Esophagus muscularis mucosa (tissue), 4 donors: ENCODE measurements at regions not wholly inside any gene's neighbourhood (a gene's known extent, or its start where the extent isn't known, plus 50 kb on each side); places are given as distances from the start of the nearest gene placed in this dataset.
A peak's percentile ranks its signal among the peaks of the same experiment; 100 is the strongest.

Experiments used
- DNase-seq: peaks from one replicate; pipeline ENCODE4 v3.0.0-alpha.2; 2017; ENCODE audit errors: extremely low spot score
- H3K27ac ChIP-seq, 4 donors: fragments of 200-600 bp; sonication (generic); replicated peaks in 1 of 4; 1 replicate in 3 of 4; 2 replicates in 1 of 4; pipeline ENCODE4 v1.5.1; 2016 to 2019; ENCODE audit warnings: mild to moderate bottlenecking in 1 of 4
- H3K27me3 ChIP-seq, 4 donors: fragments of 200-600 bp; sonication (generic); one replicate each; pipeline versions ENCODE4 v1.5.1 to v1.6.0; 2016 to 2019
- H3K36me3 ChIP-seq, 4 donors: fragments of 200-600 bp; sonication (generic); one replicate each; pipeline ENCODE4 v1.5.1; 2016 to 2019
- H3K4me1 ChIP-seq, 4 donors: fragments of 200-600 bp; sonication (generic); one replicate each; pipeline ENCODE4 v1.5.1; 2016 to 2019
- H3K4me3 ChIP-seq, 4 donors: fragments of 200-600 bp; sonication (generic); 1 replicate in 2 of 4; 2 replicates in 2 of 4; pipeline ENCODE4 v1.5.1; 2016 to 2019; ENCODE audit warnings: mild to moderate bottlenecking in 4 of 4, moderate library complexity in 1 of 4
- H3K9me3 ChIP-seq, 4 donors: fragments of 200-600 bp; sonication (generic); 1 replicate in 3 of 4; 2 replicates in 1 of 4; pipeline ENCODE4 v1.5.1; 2016 to 2019
- EP300 ChIP-seq: sonication (generic); formaldehyde crosslinking; IDR thresholded peaks from one replicate; pipeline ENCODE4 v1.6.1; 2017; ENCODE audit warnings: antibody characterized with exemption
- POLR2A ChIP-seq: fragments of 450-650 bp; IDR thresholded peaks from one replicate; pipeline ENCODE4 v1.6.1; 2017; ENCODE audit warnings: antibody characterized with exemption, moderate library complexity, mild to moderate bottlenecking, low read depth
- POLR2AphosphoS5 ChIP-seq, 2 donors: sonication (generic); formaldehyde crosslinking; IDR thresholded peaks; one replicate each; pipeline ENCODE4 v1.6.1; 2017; ENCODE audit warnings: antibody characterized with exemption in 2 of 2
- WGBS: methylation state at CpG from one replicate; pipeline ENCODE4 v1.1.5; 2018; 5-methylcytosine and 5-hydroxymethylcytosine counted together
- intact Hi-C: fragments of 100-400 bp; cut with DNase I; formaldehyde crosslinking; loops from one replicate; pipeline ENCODE4 v1.15.1; 2023
- TF ChIP-seq, protein P1 (sequence below), 3 experiments: fragments of 200-600 bp in 2 of 3; fragments of 450-650 bp in 1 of 3; sonication (generic) in 2 of 3; IDR thresholded peaks; one replicate each; pipeline ENCODE4 v1.5.1; 2017 to 2019; ENCODE audit warnings: antibody characterized with exemption in 3 of 3, mild to moderate bottlenecking in 2 of 3, moderate library complexity in 1 of 3

DNA sequence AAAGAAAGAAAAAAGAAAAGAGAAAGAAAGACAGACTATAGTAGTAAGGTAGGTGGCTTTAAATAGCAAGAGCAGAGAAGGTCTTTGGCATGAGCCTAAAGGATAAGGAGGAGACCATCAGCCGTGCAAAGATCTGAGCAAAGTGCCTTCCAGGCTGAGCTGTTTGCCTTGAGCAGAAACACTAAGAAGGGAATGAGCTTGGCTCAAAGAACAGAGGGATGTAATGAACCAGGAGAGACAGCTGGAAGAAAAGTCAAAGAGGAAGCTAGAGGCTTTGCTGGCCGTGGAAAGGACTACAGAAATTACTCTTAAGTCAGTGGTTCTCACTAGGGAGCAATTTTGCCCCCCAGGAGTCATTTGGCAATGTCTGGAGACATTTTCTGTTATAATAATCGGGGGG lies 228.6 kb downstream of the FGFR2 start:
- TF ChIP-seq POLR2A (no peak), POLR2AphosphoS5 (IDR thresholded peaks at IDR 0.05) (no peak), EP300 (no peak)
- TF ChIP-seq, protein P1, sequence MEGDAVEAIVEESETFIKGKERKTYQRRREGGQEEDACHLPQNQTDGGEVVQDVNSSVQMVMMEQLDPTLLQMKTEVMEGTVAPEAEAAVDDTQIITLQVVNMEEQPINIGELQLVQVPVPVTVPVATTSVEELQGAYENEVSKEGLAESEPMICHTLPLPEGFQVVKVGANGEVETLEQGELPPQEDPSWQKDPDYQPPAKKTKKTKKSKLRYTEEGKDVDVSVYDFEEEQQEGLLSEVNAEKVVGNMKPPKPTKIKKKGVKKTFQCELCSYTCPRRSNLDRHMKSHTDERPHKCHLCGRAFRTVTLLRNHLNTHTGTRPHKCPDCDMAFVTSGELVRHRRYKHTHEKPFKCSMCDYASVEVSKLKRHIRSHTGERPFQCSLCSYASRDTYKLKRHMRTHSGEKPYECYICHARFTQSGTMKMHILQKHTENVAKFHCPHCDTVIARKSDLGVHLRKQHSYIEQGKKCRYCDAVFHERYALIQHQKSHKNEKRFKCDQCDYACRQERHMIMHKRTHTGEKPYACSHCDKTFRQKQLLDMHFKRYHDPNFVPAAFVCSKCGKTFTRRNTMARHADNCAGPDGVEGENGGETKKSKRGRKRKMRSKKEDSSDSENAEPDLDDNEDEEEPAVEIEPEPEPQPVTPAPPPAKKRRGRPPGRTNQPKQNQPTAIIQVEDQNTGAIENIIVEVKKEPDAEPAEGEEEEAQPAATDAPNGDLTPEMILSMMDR (IDR thresholded peaks at IDR 0.05) = no peak
- Histone ChIP-seq H3K4me3 (no peak overlapping the region), H3K27ac (no peak overlapping the region), H3K4me1 (no peaks in the 10 kb centered on the region), H3K27me3 (no peaks in the 10 kb centered on the region), H3K36me3 (no peaks in the 10 kb centered on the region), H3K9me3 (no peaks in the 10 kb centered on the region)
- DNase-seq = no peak
- 52% methylated on average over 3 of the region's 3 CpGs for WGBS
- intact Hi-C loops = no loop called here

DNA sequence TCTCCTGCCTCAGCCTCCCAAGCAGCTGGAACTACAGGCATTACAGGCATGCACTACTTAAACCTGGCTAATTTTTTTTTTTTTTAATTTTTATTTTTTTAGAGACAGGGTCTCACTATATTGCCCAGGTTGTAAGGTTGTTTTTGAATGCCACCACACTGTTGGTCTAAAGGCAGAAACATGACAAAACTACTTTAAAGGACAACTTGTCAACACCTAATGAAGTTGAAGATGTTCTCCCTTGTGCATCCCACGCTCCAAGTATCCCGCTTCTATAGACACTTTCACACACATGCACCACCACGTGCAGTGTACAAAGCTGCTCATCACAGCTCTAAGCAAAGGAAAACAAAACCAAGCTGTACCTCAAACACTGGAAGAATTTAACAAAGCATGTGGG lies 226.4 kb downstream of the FGFR2 start:
- Histone ChIP-seq H3K9me3 (no peaks in the 10 kb centered on the region), H3K36me3 (no peaks in the 10 kb centered on the region), H3K4me3 (no peak overlapping the region), H3K27ac (no peak overlapping the region), H3K4me1 (no peaks in the 10 kb centered on the region), H3K27me3 (no peaks in the 10 kb centered on the region)
- intact Hi-C loops = no loop called here
- DNase-seq = peak; percentile 66
- 92% methylated on average over 3 of the region's 3 CpGs for WGBS
- no peak for TF ChIP-seq EP300

DNA sequence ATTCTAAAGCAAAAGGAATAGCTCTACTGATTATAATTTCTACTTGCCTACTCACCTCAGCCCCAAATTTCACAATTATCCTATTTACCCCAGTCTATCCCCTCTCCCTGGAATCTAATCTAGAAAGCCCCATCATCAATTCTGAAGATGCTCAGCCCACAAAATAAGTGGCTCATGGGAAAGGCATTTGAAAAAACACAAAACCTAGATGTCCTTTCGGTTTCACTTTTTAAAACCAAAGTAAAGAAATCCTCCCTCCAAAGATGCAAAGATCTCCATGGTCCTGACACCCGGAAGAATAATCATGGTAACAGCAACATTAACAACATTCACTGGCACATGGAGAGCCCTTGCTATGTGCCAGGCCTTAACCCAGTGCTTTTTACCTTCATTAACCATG lies 224.8 kb downstream of the FGFR2 start:
- no peaks in the 10 kb centered on the region for H3K27me3 ChIP-seq
- intact Hi-C loops = no loop called here
- no peaks in the 10 kb centered on the region for H3K4me1 ChIP-seq
- no peak overlapping the region for H3K4me3 ChIP-seq
- no peak for TF ChIP-seq EP300
- TF ChIP-seq, protein P1 (IDR thresholded peaks at IDR 0.05) = no peak
- TF ChIP-seq POLR2A = no peak
- 69% methylated on average over 2 of the region's 2 CpGs for WGBS
- H3K27ac ChIP-seq = no peak overlapping the region
- DNase-seq = no peak
- no peaks in the 10 kb centered on the region for H3K36me3 ChIP-seq
- no peaks in the 10 kb centered on the region for H3K9me3 ChIP-seq

DNA sequence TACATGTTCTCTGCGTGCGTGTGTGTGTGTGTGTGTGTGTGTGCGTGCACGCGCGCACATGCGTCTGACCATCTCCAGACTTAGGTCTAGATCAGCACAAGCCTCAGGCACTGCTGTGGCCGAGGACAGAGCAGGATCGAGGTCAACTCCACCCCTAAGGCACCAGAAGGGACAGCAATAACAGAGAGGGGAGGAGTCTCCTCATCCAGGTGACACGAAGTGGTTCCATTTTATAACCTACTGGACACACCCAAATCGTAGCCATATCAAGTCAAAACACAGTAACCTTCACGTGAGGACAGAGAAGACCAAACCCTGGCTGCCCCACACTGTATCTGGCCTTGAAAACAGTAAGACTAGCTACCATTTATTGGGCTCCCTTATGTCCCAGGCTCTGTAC lies 224.1 kb downstream of the FGFR2 start:
- no peaks in the 10 kb centered on the region for H3K27me3 ChIP-seq
- TF ChIP-seq EP300 (no peak), POLR2AphosphoS5 (IDR thresholded peaks at IDR 0.05) (no peak), POLR2A (no peak)
- TF ChIP-seq, protein P1 (IDR thresholded peaks at IDR 0.05) = no peak
- no peak overlapping the region for H3K4me3 ChIP-seq
- no peaks in the 10 kb centered on the region for H3K4me1 ChIP-seq
- WGBS = 71% methylated on average over 8 of the region's 12 CpGs
- H3K36me3 ChIP-seq = no peaks in the 10 kb centered on the region
- H3K9me3 ChIP-seq = no peaks in the 10 kb centered on the region
- intact Hi-C loops = no loop called here
- no peak overlapping the region for H3K27ac ChIP-seq
- DNase-seq = peak; percentile 84

DNA sequence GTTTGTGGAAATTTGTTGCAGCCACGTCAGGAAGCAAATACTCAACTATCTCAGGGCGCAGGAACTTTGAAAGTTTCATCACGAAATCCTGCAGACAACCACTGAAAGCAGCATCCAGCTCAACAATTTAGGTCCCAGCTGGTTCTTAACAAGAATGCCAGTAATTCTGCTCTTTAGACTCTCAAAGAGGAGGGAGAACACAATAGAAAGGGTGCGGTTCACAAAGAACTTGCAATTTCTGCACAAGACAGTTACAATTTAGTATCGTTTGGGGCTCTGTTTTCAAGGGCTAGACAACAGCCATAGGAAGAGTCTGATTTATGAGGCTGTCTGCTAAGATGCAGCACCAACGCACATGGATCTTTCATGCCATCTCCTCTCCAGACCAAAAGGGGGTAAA lies 223.1 kb downstream of the FGFR2 start:
- 83% methylated on average over 6 of the region's 6 CpGs for WGBS
- Histone ChIP-seq H3K27ac (no peak overlapping the region), H3K9me3 (no peaks in the 10 kb centered on the region), H3K4me3 (no peak overlapping the region), H3K4me1 (no peaks in the 10 kb centered on the region), H3K27me3 (no peaks in the 10 kb centered on the region), H3K36me3 (no peaks in the 10 kb centered on the region)
- intact Hi-C loops = no loop called here
- no peak for DNase-seq
- TF ChIP-seq, protein P1 (IDR thresholded peaks at IDR 0.05) = no peak
- no peak for TF ChIP-seq POLR2A
- no peak for TF ChIP-seq POLR2AphosphoS5 (IDR thresholded peaks at IDR 0.05)
- no peak for TF ChIP-seq EP300
